ENCODE measurements at regions not wholly inside any gene's neighbourhood (a gene's known extent, or its start where the extent isn't known, plus 50 kb on each side); places are given as distances from the start of the nearest gene placed in this dataset.
A peak's percentile ranks its signal among the peaks of the same experiment; 100 is the strongest.

DNA sequence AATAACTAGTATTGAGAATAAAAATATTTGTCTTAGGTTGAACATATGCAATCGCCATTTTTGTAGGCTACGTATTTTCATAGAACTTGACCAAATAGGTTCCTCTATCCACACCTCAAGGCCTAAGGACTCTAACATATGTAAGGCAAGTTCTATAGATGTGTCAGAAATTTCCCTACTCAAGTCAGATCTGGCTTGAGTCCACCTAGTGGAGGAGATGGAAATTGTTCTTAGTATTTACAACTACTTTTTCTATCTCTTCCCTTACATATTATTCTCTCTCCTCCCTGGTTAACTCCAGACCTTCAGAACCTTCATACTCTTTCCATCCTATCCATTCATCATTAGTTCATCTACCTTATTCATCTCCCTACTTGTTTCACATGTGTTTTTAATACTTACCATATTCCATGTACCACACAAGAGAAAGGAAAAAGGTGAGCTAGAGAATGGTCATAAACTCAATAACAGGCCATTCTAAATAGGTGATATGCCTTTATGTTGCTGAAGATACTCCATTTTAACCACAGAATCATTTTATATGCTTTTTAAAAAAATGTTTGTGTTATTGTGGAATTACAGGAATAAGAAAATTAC lies 174.5 kb upstream of the HDAC9 start:
- no peak for DNase-seq

DNA sequence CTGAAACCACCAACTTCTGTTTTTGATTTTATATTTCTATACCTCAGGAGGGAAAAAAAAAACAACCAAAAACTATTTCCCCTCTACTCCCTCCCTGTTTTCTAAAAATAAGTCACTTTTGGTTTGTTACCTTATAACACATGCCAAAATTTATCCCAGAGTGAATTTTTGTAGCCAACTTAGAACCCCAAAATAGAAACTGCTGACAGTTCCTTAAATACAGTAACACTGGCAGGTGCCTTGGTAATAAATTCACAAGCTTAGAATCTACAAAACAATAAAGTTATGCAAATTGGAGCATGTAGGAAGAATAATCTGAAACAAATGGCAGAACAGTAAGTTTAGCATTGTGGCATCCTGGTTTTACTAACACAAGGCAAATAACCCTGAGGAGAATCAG lies 165.0 kb upstream of the HDAC9 start:
- no peak for DNase-seq

GRCh38 chr7:18336626-18337025 lies 158.9 kb upstream of the HDAC9 start:
- DNase-seq = no peak

- DNase-seq = peak; percentile 69
These were observed 158.3 kb upstream of the HDAC9 start for GRCh38 chr7:18337048-18337809.

GRCh38 chr7:18338910-18339523 lies 156.5 kb upstream of the HDAC9 start:
- DNase-seq = no peak

DNA sequence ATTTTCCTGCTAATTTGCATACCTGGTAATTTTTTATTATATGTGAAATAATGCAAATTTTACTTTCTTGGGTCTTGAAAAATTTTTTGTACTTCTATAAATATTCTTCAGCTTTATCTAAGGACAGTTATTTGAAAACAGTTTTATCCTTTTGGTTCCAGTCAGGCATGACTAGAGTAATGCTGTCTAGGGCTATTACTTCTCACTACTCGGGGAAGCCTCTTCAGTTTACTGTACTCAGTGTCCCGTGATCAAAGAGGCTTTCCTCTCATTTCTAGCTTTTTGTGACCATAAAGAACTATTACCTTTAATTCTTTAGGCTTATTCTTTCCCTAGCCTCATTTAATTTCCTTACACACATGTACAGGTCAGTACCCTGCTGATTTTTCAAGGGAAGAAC lies 153.8 kb upstream of the HDAC9 start:
- no peak for DNase-seq

GRCh38 chr7:18343047-18343446 lies 152.5 kb upstream of the HDAC9 start:
- DNase-seq = no peak

GRCh38 chr7:18344536-18344935 lies 151.0 kb upstream of the HDAC9 start:
- no peak for DNase-seq

- DNase-seq = peak; percentile 62
These were observed 149.8 kb upstream of the HDAC9 start for GRCh38 chr7:18345641-18346234.

DNA sequence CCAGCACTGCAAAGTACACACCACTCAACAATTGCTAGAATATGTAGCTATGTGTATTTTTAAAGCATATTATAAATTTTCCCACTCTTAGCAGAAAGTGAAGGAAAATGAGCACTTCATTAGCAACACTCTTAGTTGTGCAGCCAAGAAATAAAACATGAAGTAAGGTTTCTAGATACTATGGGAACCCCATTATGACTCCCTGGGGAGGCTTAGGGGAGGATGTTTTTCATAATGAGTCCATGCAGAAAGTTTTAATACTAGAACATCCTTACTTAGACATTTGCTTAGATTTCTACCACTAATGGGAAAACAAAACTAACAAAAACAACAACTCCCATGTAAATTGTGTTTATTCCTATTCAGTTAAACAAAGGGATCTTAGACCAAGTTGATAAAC lies 148.4 kb upstream of the HDAC9 start:
- no peak for DNase-seq

- DNase-seq = no peak
These were observed 144.9 kb upstream of the HDAC9 start for GRCh38 chr7:18350678-18351077.

DNA sequence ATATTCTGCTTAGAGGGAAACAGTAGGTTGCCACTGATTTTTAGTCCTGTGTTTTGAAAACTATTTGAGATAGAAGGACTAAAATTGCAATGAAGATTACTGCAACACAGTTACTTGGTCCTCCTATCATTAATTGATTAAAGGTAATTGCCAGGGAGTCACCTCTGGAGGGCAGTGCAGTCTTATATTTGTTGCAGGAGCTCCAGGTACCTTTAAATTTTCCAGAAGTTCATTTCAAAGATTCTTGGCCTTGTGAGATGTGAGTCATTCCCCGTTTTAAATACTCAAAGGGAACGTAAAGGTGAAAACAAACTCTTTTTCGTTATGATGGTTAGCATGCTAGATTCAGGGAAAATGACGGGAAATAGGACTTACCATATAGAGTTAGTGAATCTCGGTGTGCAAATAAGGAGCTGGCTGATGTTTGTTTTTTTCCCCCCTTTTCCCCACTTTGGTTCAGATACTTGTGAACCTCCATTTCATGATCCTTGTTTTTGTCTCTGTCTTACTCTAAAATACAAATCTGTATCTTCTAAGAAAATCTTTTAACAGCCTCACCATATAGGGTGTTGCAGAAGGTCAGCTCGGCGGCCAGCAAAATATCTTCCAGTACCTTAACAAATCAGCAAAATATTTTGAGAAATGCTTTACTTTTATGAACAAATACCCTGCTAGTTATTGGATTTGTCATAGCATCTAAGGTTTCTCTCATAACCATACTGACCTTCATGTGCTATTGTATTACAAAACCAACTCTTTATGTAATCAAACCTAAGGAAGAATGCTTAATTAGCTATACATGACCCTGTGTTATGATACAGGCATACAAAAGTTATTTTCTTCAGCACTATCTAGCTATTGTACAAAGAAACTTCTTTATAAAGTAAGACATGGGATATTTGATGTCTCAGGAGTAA lies 143.0 kb upstream of the HDAC9 start:
- no peak for DNase-seq

- no peak for DNase-seq
These were observed 142.2 kb upstream of the HDAC9 start for GRCh38 chr7:18353339-18353738.

DNA sequence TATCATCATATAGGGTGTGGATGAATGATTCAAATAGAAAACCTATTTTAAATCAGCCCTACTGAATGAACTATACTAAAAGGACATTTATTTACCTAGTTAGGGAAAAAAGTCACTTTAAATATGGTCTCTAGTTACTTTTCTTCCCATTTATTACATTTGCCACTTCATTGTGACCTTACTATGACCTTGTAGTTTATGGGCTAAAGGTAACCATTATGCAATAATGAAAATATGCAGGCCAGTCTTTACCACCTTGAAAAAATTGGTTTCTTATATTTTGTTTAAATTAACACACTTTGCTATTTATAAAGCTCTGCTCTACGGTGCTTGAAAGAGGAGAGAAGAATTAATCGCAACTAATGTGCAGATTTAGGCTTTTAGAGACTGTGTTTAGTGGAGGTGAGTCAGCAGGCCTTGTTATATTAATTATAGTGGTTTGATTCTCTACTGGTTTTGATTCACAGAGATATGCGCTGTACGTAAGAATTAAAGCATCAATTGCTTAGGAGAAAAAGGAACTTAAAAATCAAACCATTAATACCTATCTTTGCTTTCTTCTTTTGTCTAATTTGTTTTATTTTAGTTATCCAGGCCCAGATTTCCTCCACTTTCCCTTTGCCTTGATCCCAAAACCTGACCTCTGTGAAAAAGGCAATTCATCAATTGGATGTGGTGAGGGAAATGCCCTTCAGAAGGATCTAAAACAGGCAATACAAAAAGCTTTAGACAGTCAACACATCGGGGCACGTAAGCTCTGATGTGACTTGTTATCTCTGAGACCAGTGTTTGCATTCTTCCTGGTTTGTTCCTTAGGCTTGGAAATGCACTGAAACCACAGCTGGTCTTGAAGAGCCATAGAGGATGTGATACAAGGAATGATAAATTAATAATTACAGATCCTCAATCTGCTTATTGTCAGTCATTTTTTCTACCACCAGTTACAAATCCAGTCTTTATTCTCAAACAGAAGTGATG lies 141.2 kb upstream of the HDAC9 start:
- no peak for DNase-seq

DNA sequence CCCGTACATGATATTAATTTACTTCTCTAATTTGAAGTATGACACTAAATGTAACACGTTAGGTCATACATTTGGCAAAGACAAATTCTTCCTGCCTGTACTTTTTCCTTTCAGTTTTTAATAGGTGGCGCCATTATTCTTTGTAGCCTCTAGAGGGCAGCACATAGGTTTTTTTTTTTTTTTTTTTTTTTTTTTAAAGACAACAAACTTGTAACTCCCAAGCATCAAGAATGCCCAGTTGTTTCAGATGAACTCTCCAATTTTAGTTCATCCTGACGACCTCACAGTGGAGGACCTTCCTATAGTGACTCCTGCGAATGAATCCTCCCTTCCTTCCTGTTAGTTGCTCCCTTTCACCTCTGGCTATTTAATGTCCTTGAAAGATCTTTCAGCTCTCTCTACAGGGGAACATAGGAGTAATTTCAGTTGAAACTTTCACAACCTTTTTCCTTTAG lies 139.3 kb upstream of the HDAC9 start:
- no peak for DNase-seq

DNA sequence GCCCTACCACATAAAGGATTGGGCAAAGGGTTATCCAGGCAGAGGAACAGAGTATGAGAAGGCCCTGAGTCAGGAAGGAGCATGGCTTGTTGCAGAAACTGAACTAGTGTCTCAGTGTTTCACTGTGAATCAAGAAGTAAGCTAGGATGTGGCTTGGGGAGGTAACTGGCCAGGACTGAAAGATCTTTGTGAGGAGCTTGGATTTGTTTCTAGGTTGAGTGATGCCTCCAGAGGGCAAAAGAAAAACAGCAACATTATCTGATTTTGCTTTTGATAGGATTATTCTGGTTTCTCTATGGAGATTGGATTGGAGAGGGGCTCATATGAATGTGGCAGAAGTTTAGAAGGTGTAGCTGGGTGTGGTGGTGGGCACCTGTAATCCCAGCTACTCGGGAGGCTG lies 137.9 kb upstream of the HDAC9 start:
- DNase-seq = no peak

DNA sequence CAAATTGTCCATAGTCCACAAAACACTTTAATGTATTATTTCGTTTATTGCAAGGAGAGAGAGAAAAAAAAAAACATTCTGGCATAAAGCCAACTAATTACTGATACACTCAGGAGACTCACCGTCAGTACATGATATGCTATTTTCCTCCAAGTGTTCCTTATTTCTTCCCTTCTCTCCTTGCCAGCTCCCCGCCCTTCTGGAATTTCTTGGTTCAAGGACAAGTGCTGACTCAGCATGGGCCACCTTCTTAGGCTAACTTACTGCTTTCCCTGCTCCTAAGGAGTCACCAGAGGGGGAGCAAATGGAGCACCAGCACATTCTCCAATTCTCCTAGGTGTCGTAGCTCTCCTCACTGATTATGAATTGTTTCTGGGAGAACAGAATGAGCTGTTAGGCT lies 133.8 kb upstream of the HDAC9 start:
- no peak for DNase-seq

DNA sequence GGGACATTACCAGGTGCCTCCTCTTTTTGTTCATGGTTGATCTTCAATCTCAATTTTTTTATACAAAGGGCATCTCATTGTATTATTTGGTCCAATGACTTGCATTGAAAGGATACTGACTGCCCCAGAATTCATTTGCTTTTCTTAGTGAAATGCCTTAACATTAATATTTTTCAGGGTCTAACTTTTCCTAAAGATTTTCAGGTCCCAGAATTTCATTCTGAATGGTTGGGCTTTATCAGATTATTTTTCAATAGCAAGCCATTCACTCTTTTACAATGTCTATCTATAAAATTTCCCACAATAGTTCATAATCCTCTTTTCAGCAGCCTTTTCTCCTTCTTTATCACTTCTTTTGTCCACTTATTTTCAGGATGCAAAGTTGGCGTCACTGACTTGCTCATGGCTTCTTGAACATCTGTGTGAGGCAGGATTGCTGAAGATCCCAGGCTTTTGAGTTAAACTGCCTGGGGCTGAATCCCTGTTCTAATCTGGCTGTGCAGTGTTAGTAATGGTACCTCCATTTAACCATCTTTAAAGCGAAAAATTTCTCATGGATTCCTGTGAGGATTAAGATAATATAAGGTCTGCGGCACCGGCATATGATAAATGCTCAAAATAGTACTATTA lies 131.7 kb upstream of the HDAC9 start:
- DNase-seq = no peak

DNA sequence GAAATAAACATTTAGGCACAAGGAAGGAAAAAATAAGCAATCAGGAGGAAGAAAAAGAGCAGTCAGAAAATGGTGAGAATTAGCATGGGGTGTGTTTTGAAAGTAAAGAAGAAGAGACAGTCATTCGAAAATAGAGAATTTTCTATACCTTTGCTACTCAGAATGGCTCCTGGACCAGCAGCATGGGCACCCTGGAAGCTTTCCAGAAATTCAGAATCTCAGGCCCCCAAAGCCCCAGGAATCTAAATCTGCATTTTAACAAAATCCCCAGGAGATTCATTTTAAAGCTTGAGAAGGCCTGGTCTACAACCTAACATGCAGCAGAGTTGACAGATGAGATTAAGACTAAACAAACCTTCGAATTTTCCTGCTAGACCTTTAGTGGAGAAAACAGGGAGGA lies 131.2 kb upstream of the HDAC9 start:
- DNase-seq = no peak

- DNase-seq = no peak
These were observed 129.2 kb upstream of the HDAC9 start for GRCh38 chr7:18366394-18366793.

- no peak for DNase-seq
These were observed 126.5 kb upstream of the HDAC9 start for GRCh38 chr7:18369011-18369410.

All from KG1 (cell line).